ENCODE measurements at regions not wholly inside any gene's neighbourhood (a gene's known extent, or its start where the extent isn't known, plus 50 kb on each side); places are given as distances from the start of the nearest gene placed in this dataset.

DNA sequence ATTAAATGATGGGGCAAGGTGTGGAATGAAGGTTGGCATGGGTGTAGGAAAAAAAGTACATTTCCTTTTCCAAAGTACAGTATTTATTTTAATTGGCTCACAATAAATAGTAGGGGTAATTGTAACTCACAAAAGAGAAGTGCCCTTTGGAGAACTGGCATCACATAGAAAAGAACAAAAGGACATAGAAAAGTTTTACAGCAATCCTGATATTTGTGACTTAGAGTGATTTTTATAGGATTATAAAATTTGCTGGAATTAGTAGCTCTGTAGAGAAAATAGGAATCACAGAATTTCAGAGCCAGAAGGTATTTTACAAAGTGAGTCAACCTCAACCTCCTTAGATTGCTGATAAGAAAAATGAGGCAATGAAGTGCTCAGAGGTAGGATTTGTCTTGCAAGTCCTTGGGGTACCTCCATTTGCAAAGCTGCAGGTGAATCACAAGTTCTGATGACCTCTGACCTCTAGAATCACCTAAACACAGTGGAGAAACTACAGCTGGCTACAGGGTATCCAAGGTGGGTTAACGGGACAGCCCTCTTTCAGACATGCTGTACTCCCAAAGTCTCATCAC is 133.6 kb downstream of the SOCS6 start:
- Histone ChIP-seq H3K36me3 (ENCODE audit: control insufficient read depth, insufficient read depth, low read length) (no peaks in the 10 kb centered on the region), H3K27me3 (ENCODE audit: control insufficient read depth, insufficient read depth, low read length) (no peaks in the 10 kb centered on the region), H3K9me3 (ENCODE audit: control insufficient read depth, insufficient read depth, low read depth, low read length) (no peaks in the 10 kb centered on the region), H3K4me3 (ENCODE audit: low read depth in 2 of 2, low read length in 2 of 2) (no peak overlapping the region), H3K4me1 (ENCODE audit: control insufficient read depth, insufficient read depth, low read length) (peaks cover 64% of the 10 kb centered on the region), H3K27ac (ENCODE audit: low read length) (peak overlapping the region; percentile 100)
- ChIA-PET POLR2A (interaction anchor here (0.7 to 0.8 kb wide), 2 partner anchors 65 to 135 kb away, joined by 3 to 4 read pairs; no protein-coding TSS in a partner anchor), CTCF (interaction anchor here (0.5 to 1.4 kb wide), 2 partner anchors 25 to 227 kb away, joined by 4 to 7 read pairs; no protein-coding TSS in a partner anchor)
- ATAC-seq, result peak; percentile 54
- TF ChIP-seq TCF7L2 (IDR thresholded peaks at IDR 0.05; ENCODE audit: low read depth, low read length) (peak; percentile 96), SIN3A (IDR thresholded peaks at IDR 0.05; ENCODE audit: borderline replicate concordance, insufficient read depth, low read depth, low read length) (no peak), REST (IDR thresholded peaks at IDR 0.05; ENCODE audit: insufficient read depth in 1 of 2, low read depth in 2 of 2, low read length in 1 of 2) (0 out of 4 replicates have a peak, but pooled peaks of 1 of the 2 experiments have one; percentile 13), POLR2AphosphoS5 (IDR thresholded peaks at IDR 0.05; ENCODE audit: low read depth, low read length) (no peak)
- TF ChIP-seq, protein P1, sequence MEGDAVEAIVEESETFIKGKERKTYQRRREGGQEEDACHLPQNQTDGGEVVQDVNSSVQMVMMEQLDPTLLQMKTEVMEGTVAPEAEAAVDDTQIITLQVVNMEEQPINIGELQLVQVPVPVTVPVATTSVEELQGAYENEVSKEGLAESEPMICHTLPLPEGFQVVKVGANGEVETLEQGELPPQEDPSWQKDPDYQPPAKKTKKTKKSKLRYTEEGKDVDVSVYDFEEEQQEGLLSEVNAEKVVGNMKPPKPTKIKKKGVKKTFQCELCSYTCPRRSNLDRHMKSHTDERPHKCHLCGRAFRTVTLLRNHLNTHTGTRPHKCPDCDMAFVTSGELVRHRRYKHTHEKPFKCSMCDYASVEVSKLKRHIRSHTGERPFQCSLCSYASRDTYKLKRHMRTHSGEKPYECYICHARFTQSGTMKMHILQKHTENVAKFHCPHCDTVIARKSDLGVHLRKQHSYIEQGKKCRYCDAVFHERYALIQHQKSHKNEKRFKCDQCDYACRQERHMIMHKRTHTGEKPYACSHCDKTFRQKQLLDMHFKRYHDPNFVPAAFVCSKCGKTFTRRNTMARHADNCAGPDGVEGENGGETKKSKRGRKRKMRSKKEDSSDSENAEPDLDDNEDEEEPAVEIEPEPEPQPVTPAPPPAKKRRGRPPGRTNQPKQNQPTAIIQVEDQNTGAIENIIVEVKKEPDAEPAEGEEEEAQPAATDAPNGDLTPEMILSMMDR (IDR thresholded peaks at IDR 0.05), result no peak
- in situ Hi-C loops (cut with HindIII; ENCODE audit: low pct_unique_long_range_greater_than_20kb, low sequenced_read_pairs) (no loop called here), intact Hi-C loops (cut with micrococcal nuclease; ENCODE audit: unreplicated experiment) (loop anchor here (5.0 kb wide), 1 partner anchor 40 kb away; no protein-coding TSS in a partner anchor)
- no peak for DNase-seq (ENCODE audit: low read depth, low spot score)
- no TSS peak for BruUV-seq (replicated peaks)

- no peaks in the 10 kb centered on the region for H3K36me3 ChIP-seq (ENCODE audit: control insufficient read depth, insufficient read depth, low read length)
- BruUV-seq (replicated peaks), result TSS peak; percentile 92
- intact Hi-C loops (cut with micrococcal nuclease; ENCODE audit: unreplicated experiment), result loop anchor here (5.0 kb wide), 1 partner anchor 39 kb away; no protein-coding TSS in a partner anchor
- H3K27me3 ChIP-seq (ENCODE audit: control insufficient read depth, insufficient read depth, low read length), result no peaks in the 10 kb centered on the region
- ChIA-PET POLR2A (interaction anchor here (0.6 to 0.8 kb wide), 5 partner anchors 40 to 221 kb away, joined by 3 to 8 read pairs (median 4); no protein-coding TSS in a partner anchor), CTCF (interaction anchor here (0.6 to 1.4 kb wide), 2 partner anchors 12 to 226 kb away, joined by 3 to 7 read pairs; no protein-coding TSS in a partner anchor)
- peak; percentile 76 for ATAC-seq
- TF ChIP-seq TCF7L2 (IDR thresholded peaks at IDR 0.05; ENCODE audit: low read depth, low read length) (no peak), POLR2AphosphoS5 (IDR thresholded peaks at IDR 0.05; ENCODE audit: low read depth, low read length) (peak; percentile 35; the same call in 1 of the 2 replicates), REST (IDR thresholded peaks at IDR 0.05; ENCODE audit: insufficient read depth in 1 of 2, low read depth in 2 of 2, low read length in 1 of 2) (no peak), SIN3A (IDR thresholded peaks at IDR 0.05; ENCODE audit: borderline replicate concordance, insufficient read depth, low read depth, low read length) (0 out of 2 replicates have a peak, but pooled peaks have one; percentile 40)
- TF ChIP-seq, protein P1 (IDR thresholded peaks at IDR 0.05), result no peak
- in situ Hi-C loops (cut with HindIII; ENCODE audit: low pct_unique_long_range_greater_than_20kb, low sequenced_read_pairs), result no loop called here
- DNase-seq (ENCODE audit: low read depth, low spot score), result peak; percentile 85
- 0 out of 4 replicates have a peak overlapping the region, but pooled peaks of 1 of the 2 experiments have one; percentile 9 for H3K4me3 ChIP-seq (ENCODE audit: low read depth in 2 of 2, low read length in 2 of 2)
- H3K4me1 ChIP-seq (ENCODE audit: control insufficient read depth, insufficient read depth, low read length), result peaks cover 64% of the 10 kb centered on the region
- peak overlapping the region; percentile 100 for H3K27ac ChIP-seq (ENCODE audit: low read length)
- no peaks in the 10 kb centered on the region for H3K9me3 ChIP-seq (ENCODE audit: control insufficient read depth, insufficient read depth, low read depth, low read length)
These were observed 132.9 kb downstream of the SOCS6 start for GRCh38 chr18:70421471-70422390.
